Hippocampal formation (tissue), 2 donors: ENCODE measurements at regions not wholly inside any gene's neighbourhood (a gene's known extent, or its start where the extent isn't known, plus 50 kb on each side); places are given as distances from the start of the nearest gene placed in this dataset.
A peak's percentile ranks its signal among the peaks of the same experiment; 100 is the strongest.

Source experiments
- DNase-seq, 2 donors: peaks; one replicate each; lab custom pipeline; 2025; lab: John Stamatoyannopoulos, UW

DNA sequence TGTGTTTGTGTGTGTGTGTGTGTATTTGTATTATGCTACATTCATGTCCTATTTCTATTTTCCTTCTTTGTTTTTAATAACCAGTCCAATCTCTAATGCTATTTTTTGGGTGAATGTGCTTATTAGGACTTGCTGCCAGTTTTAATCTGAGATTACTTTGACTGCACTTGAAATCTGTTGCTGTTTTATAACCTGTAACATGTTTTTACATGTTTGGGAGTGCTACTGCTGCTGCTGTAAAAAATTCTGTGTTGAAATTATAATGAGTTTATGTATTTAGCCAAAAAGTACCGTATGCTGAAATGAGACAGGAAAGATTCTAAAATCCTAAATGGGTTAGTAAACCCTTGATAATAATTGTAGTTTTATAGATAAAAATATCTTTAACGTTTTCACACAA is 104.7 kb upstream of the SSBP2 start:
- DNase-seq, result no peak

DNA sequence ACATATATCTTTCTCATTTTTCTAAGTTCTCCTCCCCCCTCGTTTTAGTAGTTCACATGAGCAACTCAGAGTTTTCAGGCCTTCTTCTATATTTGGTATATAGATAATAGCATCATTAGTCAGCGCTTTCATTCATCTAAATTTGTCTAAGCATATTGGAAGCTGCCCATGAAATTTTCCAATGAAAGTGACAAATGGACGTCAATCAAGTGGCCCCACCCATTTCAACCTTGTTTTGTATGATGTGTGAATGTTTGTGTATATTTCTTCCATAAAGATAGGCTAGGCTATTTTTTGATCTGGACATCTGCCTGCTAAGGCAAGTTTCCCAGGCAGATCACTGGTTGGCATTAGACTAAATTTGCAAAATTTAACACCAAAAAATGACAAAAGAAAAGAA is 104.0 kb upstream of the SSBP2 start:
- DNase-seq, result no peak

DNA sequence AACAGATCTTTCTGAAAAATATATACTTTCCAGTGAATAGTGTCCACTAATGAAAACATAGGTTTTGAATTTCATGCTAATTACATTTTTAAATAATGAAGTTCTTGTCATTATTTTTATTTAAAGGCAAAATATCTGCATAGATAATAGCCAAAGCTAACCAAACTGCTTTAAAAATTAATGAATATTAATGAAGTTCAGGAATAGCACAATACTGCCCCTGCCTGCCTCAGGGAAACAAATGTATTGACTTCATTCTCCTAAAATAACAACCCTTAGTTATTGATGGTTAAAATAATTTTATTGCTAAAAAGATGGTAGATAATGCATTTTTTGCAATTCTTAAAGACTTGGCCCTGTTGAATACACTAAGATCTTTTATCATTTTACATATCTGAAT is 103.6 kb upstream of the SSBP2 start:
- DNase-seq, result peak in 1 of 2 donors; percentile 45

DNA sequence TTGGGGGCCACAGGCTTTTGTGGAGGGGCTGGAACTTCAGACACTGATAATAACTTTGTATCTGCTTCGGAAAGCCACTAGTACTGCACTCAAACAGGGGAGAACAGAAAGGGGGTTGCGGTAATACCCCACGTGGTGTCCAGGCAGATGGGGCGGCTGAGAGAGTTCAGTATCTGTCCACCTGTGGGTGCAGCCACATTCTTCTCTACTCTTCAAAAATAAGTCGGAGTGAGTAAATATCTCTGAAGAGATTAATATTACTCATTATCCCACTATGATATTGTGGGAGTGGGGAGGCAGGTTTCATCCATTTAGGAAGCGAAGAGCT is 102.1 kb upstream of the SSBP2 start:
- DNase-seq, result no peak

DNA sequence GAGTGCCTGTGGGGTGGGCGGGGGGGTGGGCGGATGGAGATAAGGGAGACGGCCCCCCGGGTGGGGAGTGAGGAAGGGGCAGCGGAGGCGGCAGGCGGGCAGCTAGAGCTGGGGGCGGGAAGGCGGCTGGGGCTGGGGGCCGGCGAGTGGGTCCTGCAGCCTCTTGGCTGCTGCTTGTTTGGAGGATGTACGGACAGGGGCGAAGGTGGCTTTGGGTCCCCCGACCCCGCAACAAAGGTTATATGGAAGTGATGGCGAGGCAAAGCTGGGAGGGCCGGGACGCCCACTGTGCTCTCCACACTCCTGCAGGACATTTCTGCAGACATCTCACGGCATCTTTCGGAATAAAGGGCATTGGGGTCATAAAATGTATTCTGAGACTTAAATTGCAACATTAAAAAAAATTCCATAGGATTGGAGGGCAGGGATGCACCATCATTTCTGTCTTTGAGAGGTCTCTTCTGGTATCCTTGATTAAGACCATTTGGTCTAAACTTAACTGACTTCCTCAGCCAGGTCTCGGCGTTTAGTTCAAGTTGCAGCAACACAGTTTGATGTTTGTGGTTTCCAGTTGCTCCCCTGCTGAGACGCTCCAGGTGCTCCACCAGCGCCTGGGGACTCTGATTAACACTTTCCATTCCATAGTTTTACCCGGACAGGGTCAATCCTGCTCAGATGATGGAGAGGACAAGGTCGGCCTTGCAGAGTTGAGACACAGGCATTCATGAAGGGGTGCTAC is 101.6 kb upstream of the SSBP2 start:
- DNase-seq, result peak in 1 of 2 donors; percentile 25

DNA sequence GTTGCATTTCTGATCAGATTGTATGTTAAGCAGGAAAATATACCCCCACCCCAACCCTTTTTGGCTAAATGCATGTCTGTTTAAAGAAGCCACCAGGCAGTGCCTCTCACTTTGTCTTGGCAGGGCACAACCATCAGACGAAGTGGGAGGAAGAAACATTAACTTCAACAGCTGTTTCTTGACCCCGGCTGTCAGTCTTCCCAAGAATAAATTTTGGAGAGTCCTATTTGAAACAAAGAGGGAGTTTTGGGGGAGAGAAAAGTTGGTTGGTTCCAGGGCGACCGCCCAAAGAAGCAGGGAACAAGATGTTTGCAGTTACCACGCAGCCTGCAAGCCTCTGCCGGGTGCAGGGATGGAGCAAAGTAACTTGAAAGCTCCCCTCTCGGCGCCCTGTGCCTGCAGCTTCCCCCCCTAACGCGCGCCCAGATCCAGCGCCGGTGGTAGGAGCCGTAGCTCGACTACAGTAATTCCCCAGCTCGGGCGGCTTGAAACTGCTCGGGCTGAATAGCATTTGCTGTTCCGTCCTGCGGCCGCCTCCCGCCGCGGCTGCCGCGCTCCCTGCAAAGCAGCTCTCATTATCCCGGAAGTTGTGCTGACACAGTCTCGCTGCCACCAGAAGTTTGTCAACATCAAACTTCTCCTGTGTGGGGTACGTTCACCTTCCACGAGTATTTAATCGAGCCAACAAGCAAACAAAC is 100.7 kb upstream of the SSBP2 start:
- DNase-seq, result peak; percentile 95 to 97

DNA sequence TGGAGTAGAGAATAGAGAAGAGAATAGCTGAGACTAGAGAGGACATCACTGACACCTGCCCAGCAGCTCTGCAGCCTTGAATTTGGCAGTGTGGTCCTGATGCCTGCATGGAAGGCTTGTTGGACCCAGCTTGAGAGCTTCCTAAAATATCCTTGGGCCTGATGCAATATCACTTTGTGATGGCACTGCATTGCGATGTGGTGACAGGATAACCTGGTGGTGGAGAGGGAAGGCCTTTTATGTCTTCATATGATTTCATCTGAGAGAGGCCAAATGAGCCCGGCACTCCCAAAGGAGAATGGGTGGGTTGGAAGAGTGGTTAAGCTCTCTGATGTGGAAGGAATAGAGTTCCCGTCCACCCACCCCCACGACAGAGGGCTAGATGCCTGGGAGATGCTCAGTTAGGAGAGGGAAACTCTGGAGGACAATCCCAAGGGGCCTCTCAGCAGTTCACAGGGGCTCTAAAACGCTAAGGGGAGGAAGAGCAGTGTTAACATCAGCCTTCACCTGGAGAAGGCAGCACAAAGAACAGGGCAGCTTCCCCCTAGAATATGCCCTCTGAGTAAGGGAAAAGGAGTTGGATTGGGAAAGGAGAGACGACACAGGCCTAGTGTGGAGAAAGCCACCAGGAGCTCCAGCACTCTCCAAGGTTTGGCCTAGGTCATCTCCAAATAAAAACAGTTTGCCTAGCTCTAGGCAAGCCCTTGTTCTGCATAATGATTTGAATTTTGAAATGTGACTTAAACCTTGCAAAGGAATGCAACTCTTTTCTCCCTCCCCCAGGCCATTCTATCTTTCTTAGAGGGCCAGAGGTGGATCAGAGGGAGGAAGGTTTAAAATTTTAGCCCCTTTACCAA is 99.8 kb upstream of the SSBP2 start:
- no peak for DNase-seq

DNA sequence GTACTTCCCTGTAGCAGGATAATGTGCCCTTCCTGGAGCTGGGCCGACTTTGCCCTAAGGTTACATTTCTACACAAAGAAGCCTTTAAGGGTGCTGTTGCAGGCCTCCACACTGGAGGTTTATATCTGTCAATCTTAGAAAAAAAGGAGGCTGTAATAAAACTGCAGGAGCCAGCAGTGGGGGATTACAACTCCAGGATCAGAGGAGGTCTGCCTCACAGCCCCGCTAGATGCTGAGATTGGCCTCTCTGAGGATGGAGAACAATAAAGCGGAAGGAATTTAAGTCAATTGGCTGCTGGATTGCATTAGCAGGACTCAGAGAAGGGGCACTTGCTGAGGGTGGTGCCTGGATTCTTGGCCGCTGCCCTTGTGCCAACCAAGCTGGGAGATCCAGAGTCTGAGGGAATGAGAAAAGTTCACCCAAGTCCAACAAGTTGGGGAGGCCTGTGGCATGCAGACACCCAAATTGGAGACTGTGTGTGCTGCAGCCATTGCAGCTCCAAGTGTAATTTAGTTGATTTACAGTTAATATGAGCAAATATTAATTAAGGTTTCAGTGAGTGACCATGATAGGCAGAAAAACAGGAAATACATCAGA is 99.0 kb upstream of the SSBP2 start:
- peak in 1 of 2 donors; percentile 39 for DNase-seq

DNA sequence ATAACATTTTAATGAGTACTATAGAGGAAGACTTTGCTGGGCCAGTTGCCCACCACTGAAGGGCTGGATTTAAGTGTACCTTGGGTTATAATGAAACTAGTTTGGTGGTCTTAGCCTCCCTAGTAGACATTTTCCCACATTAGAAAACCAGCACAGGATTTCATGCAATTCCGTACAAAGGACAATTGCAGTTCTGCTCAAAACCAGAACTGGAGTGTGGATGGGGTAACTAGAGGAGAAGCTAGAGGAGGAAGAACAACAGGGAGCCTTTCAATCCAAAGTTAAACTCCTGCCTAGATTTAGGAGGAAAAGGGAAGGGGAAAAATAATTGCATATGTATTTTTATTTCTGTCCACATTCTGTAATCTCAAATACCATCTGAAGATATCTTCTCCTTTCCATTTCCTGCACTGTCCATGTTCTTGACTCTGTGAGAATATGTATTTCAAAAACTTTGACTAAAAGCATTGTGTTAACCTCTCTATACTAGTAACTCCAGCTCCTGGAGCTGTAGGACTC is 97.5 kb upstream of the SSBP2 start:
- DNase-seq, result peak in 1 of 2 donors; percentile 67

DNA sequence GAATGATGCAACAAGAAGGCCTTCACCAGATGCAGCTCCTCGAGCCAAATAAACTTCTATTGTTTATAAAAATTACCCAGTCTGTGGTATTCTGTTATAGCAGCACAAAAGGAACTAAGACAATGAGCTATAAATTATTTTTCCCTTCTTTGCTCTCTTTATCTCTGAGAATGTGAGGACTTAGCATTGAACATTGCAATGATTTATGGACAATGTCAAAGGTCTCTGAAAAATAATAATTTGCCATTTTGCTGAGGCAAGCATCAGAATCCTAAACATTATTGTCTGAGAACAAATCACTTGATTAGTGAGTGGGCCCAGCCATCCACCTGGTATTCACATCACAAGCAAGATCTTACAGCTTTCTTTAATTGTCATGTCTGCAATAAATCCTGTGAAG is 95.4 kb upstream of the SSBP2 start:
- no peak for DNase-seq

DNA sequence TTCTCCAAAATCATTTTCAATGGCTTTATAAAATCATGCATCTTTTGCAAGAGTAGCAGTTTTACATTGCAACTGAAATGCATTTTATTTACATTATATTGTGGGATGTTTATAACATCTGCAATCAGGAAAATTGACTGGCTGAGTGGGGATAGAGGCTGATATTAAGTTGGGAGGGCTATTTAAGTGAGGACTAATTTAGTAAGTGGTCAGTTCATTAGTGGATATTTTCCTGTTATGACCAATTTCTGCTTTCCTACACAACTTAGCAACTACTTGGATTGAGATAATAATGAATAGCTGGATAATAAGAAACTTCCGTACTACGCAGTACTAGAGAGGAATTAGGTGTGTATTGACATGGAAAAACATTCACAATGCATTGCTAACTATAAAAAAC is 92.9 kb upstream of the SSBP2 start:
- DNase-seq, result no peak

DNA sequence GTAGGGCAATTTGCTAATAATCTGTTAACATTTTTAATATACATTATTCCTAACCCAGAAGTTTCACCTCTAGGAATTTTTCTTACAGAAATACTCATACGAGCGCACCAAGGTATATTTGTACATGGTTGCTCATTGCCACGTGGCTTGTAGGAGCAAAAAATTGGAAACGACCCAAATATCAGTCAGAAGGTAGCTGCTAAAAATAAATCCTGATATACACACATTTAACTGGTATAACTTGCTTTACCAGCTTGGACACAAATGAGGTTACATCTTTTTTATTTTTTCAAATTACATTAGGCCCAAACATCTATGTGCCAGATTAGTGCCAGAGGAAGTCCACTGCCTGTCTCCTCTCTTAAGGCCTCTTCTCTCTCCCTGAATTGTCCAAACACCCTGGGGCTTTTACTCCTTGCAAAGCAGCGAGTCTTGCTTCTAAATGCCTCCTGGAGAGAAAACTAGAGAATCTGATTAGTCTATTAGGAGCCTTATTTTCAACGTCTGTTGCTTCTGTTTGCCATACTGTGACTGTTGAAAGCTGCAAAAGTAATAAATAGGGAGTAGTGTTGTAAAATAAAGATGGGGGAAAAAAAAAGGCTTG is 92.0 kb upstream of the SSBP2 start:
- DNase-seq, result no peak

DNA sequence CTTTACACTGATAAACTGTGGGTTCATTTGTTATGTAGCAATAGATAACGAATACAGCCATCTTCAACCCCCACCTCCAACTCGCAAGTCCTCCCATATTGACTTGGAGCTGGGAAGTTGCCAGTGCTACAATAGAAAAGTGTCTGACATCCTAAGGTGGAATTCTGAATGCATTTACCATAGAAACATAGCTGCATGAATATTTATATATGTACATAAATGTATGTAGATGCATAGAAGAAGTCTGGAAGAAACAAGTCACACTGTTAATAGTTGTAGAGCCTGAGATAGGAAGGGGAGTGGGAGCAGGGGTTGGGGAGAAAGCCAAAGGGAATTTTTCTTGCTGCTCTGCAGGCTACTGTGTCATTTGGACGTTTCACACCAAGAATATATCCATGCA is 88.1 kb upstream of the SSBP2 start:
- no peak for DNase-seq

DNA sequence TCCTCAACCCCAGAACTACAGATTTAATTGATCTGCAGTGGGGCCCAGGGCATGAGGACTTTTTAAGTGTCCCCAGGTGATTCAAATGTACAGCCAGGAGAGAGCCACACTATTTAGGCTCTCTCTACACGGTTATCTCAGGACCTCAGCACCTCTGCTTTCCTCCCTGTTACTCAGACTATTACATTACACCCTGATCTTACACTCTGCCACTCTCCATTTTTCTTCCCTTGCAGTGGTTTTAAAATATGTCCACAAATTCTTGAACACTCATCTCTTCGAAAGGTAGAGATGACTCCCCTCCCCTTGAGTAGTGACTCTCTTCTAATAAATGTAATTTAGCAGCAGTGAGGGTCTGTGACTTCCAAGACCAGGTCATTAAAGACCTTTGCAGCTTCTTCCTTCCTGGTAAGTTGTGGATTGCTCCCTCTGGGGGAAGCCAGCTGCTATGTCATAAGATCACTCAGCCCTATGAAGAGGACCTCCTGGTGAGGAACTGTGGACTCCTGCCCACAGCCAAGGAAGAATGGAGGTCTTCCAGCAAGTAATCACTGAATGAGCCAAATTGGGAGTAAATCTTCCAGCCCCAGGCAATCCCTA is 87.5 kb upstream of the SSBP2 start:
- no peak for DNase-seq

DNA sequence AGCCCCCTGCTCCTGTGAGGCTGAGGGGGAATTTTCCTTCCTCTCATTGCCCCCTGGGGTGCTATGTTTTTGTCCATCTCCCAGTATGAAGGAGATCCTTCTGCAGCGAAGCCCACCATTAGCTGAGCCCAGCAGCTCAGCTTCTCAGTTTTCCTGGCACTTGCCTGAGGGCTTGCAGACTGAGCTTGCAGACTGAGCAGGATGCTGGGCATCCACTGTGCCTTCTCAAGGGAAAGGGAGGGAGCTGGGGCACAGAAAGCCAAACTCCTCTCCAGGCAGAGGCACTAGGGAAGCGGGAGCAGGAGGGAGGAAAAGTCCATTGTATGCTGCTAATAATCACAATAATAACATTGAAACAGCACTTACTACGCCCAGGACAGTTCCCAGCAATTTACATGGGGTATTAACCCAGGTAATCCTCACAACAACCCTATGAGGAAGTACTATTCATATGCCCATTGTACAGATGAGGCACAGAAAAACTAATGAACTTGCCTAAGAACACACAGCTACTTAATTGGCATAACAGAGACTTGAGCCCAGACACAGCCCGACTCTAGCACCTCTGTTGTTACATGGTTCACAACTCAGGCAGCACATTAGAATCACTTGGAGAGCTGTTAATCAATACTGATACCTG is 86.9 kb upstream of the SSBP2 start:
- DNase-seq, result no peak

DNA sequence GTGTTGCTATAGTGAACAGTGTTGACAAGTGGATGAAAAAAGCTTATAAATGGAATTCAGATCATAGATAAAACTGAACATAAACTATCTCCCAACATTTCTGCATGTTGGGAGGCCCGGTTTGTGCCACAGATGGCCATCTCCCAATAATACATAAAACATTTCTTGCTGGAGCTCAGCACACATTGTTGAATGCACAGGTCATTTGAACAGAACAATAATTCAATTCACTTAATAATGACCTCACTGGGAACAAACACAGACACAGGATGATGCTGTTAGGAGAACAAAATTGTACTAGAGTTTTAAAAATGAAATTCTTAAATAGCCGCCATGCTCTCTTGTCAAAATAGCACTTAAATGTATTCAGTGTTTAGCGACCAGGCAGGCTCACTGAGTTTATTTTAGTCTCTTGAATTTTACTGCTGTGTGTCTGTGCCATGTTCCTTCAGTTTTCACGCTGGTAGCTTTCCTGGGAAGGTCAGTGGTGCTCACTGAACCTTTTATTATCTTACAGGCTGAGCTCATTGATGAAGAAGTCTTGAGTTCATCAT is 85.0 kb upstream of the SSBP2 start:
- no peak for DNase-seq

DNA sequence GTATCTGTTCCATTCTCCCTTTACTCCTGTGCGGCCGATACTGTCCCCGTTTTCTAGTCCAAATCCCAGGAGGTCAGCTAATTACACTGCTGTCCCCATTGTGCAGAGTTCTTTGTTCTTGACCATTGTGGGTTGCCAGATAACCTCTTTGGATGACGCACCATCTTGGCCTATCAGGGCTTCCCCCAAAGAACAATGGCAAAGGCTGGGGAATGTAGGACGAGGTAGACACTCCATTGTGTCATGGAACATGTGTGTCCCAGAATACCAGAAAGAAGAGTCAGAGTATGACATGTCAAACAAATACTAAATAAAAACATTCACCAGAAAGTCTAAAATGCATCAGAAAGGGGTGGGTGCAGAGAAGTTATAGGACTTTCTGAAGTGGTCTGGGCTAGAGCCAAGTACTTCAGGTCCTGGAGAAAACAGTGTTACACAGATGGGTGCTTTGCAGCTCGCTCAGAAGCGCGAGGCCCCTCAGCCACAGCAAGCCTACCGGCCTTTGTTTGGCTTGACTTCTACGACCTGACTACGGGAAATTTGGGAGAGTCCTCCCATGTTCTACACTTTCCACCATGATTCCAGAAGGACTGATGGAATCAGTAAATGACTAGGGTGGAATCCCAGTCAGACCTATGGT is 83.2 kb upstream of the SSBP2 start:
- DNase-seq, result no peak

DNA sequence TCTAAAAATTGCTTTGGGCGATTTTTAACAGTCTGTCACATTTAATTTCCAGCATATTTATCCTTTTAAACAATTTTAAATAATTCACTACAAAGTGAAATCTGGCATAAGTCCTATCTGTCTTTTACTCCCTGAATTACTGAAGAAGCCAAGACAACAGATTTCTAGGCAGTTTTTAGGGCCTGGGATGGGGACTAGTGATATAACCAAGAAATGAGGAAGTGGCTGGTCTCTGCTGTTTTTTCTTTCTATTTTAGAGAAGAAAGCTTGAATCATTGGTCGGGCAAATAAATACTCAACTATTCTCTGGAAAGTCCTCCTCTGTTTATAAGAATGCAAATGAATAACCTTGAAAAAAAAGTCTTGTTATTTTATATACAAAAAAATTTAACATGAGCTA is 79.7 kb upstream of the SSBP2 start:
- DNase-seq, result no peak

DNA sequence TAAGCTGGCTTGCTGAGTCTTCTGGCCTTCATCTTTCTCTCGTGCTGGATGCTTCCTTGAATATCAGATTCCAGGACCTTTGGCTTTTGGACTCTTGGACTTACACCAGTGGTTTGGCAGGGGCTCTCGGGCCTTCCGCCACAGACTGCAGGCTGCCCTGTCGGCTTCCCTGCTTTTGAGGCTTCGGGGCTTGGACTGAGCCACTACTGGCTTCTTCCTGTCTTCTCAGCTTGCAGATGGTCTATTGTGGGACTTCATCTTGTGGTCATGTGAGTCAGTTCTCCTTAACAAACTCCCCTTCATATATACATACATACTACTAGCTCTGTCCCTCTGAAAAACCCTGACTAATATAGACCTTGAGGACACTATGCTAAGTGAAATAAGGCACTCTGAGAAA is 78.3 kb upstream of the SSBP2 start:
- no peak for DNase-seq

DNA sequence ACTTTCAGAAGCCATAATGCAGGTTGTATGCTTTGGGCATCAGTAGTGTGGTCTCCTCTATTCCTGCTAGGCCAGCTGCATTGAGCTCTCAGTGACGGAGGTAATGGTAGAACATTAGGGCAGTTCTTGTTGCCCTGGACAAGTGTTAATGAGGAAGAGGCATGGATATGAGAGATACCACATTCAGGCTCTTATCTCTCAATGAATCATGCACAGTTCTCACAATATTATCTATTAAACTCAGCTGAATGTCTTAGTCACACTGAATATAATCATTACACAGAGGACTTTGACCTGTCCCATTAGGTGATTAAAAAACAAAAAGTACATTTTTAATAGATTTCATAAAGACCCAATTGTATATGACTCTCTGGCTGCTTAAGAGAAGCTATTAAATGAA is 76.6 kb upstream of the SSBP2 start:
- no peak for DNase-seq
